HEK293 (cell line): ENCODE measurements at regions not wholly inside any gene's neighbourhood (a gene's known extent, or its start where the extent isn't known, plus 50 kb on each side); places are given as distances from the start of the nearest gene placed in this dataset.

Source experiments
- CTCF ChIA-PET: fragments of 350-600 bp; formaldehyde crosslinking; extraction: SDS; loops from one replicate; lab custom pipeline; 2021; ENCODE audit warnings: antibody characterized with exemption; lab: Yijun Ruan, JAX
- POLR2A ChIA-PET: fragments of 300-600 bp; formaldehyde crosslinking; extraction: SDS; loops from one replicate; lab custom pipeline; 2020; ENCODE audit warnings: antibody characterized with exemption, inconsistent platforms; lab: Yijun Ruan, JAX
- H3K27ac ChIP-seq: fragments of 200-500 bp; sonication (Bioruptor generic); 2 replicates; pipeline ENCODE4 v1.5.1; 2014; ENCODE audit warnings: low read depth, low read length, control low read depth, inconsistent platforms; ENCODE audit errors: extremely low read depth
- H3K36me3 ChIP-seq, 2 experiments: fragments of 200-500 bp in 1 of 2; sonication (Bioruptor generic) in 1 of 2; 1 replicate in 1 of 2; 2 replicates in 1 of 2; pipeline ENCODE4 v1.5.1; 2014 to 2017; ENCODE audit warnings: inconsistent platforms in 2 of 2, low read length in 2 of 2; ENCODE audit not compliant: control insufficient read depth in 2 of 2, insufficient read depth in 1 of 2
- H3K4me1 ChIP-seq: fragments of 200-500 bp; sonication (Bioruptor generic); 2 replicates; pipeline ENCODE4 v1.5.1; 2014; ENCODE audit warnings: mild to moderate bottlenecking, low read length, inconsistent platforms; ENCODE audit not compliant: control insufficient read depth, insufficient read depth
- H3K4me3 ChIP-seq: 2 replicates; pipeline ENCODE4 v1.5.1; 2011; ENCODE audit warnings: low read depth, mild to moderate bottlenecking, control low read depth, low read length, moderate library complexity
- H3K9me3 ChIP-seq: fragments of 200-500 bp; sonication (Bioruptor generic); 2 replicates; pipeline ENCODE4 v1.5.1; 2014; ENCODE audit warnings: low read depth, low read length, inconsistent platforms; ENCODE audit not compliant: control insufficient read depth, insufficient read depth
- EGR2 ChIP-seq: fragments of 450-650 bp; formaldehyde crosslinking; IDR thresholded peaks from 2 replicates; pipeline ENCODE4 v1.5.1; 2016; ENCODE audit warnings: low read depth, missing biosample characterization, missing genetic modification characterization
- GLIS2 ChIP-seq: fragments of 450-650 bp; formaldehyde crosslinking; IDR thresholded peaks from 2 replicates; pipeline ENCODE4 v1.5.1; 2016; ENCODE audit warnings: missing biosample characterization, missing genetic modification characterization
- KLF8 ChIP-seq: fragments of 450-650 bp; formaldehyde crosslinking; IDR thresholded peaks from 2 replicates; pipeline ENCODE4 v1.5.1; 2016; ENCODE audit warnings: missing biosample characterization, missing genetic modification characterization
- MYNN ChIP-seq: fragments of 450-650 bp; formaldehyde crosslinking; IDR thresholded peaks from 2 replicates; pipeline ENCODE4 v1.5.1; 2016; ENCODE audit warnings: missing biosample characterization, missing genetic modification characterization, borderline replicate concordance
- RBAK ChIP-seq: fragments of 450-650 bp; formaldehyde crosslinking; IDR thresholded peaks from 2 replicates; pipeline ENCODE4 v1.5.1; 2016; ENCODE audit warnings: missing biosample characterization, missing genetic modification characterization
- TCF7L2 ChIP-seq: IDR thresholded peaks from 2 replicates; pipeline ENCODE4 v1.6.1; 2011; ENCODE audit warnings: low read depth, mild to moderate bottlenecking, inconsistent platforms, low read length, moderate library complexity, borderline replicate concordance
- YY2 ChIP-seq: fragments of 450-650 bp; formaldehyde crosslinking; IDR thresholded peaks from 2 replicates; pipeline ENCODE4 v1.5.1; 2016; ENCODE audit warnings: missing biosample characterization, missing genetic modification characterization
- ZBTB48 ChIP-seq: fragments of 450-650 bp; formaldehyde crosslinking; IDR thresholded peaks from 2 replicates; pipeline ENCODE4 v1.5.1; 2016; ENCODE audit warnings: missing biosample characterization, missing genetic modification characterization
- ZFP3 ChIP-seq: fragments of 450-650 bp; formaldehyde crosslinking; IDR thresholded peaks from 2 replicates; pipeline ENCODE4 v1.5.1; 2016; ENCODE audit warnings: low read depth, missing biosample characterization, missing genetic modification characterization
- ZNF19 ChIP-seq: fragments of 450-650 bp; formaldehyde crosslinking; IDR thresholded peaks from 2 replicates; pipeline ENCODE4; 2016; ENCODE audit warnings: missing biosample characterization, missing genetic modification characterization, low read depth
- ZNF37A ChIP-seq: fragments of 450-650 bp; IDR thresholded peaks from 2 replicates; pipeline ENCODE4 v1.5.1; 2018; ENCODE audit warnings: missing biosample characterization, missing genetic modification characterization
- ZNF48 ChIP-seq: fragments of 450-650 bp; formaldehyde crosslinking; IDR thresholded peaks from 2 replicates; pipeline ENCODE4 v1.5.1; 2016; ENCODE audit warnings: missing biosample characterization, missing genetic modification characterization
- ZNF501 ChIP-seq: fragments of 450-650 bp; formaldehyde crosslinking; IDR thresholded peaks from 2 replicates; pipeline ENCODE4 v1.5.1; 2016; ENCODE audit warnings: missing biosample characterization, missing genetic modification characterization
- ZNF518A ChIP-seq: fragments of 450-650 bp; formaldehyde crosslinking; conservative IDR thresholded peaks from 2 replicates; pipeline ENCODE4 v1.5.1; 2016; ENCODE audit warnings: low read depth, missing biosample characterization, missing genetic modification characterization
- ZNF529 ChIP-seq: fragments of 450-650 bp; formaldehyde crosslinking; IDR thresholded peaks from 2 replicates; pipeline ENCODE4 v1.5.1; 2017; ENCODE audit warnings: missing genetic modification characterization, missing biosample characterization; ENCODE audit not compliant: insufficient replicate concordance
- ZNF610 ChIP-seq: fragments of 450-650 bp; formaldehyde crosslinking; IDR thresholded peaks from 2 replicates; pipeline ENCODE4 v1.5.1; 2016; ENCODE audit warnings: missing biosample characterization, missing genetic modification characterization, borderline replicate concordance
- ZNF692 ChIP-seq: fragments of 450-650 bp; formaldehyde crosslinking; IDR thresholded peaks from 2 replicates; pipeline ENCODE4 v1.5.1; 2016; ENCODE audit warnings: missing biosample characterization, missing genetic modification characterization
- ZNF704 ChIP-seq: fragments of 450-650 bp; formaldehyde crosslinking; IDR thresholded peaks from 2 replicates; pipeline ENCODE4 v1.5.1; 2016; ENCODE audit warnings: missing biosample characterization, missing genetic modification characterization
- ZNF747 ChIP-seq: fragments of 450-650 bp; formaldehyde crosslinking; IDR thresholded peaks from 2 replicates; pipeline ENCODE4 v1.5.1; 2016; ENCODE audit warnings: missing biosample characterization, missing genetic modification characterization
- ZNF785 ChIP-seq: fragments of 450-650 bp; formaldehyde crosslinking; IDR thresholded peaks from 2 replicates; pipeline ENCODE4 v1.5.1; 2016; ENCODE audit warnings: missing biosample characterization, missing genetic modification characterization
- ZNF792 ChIP-seq: fragments of 450-650 bp; formaldehyde crosslinking; IDR thresholded peaks from 2 replicates; pipeline ENCODE4 v1.5.1; 2016; ENCODE audit warnings: missing biosample characterization, missing genetic modification characterization
- ZNF830 ChIP-seq: fragments of 450-650 bp; IDR thresholded peaks from 2 replicates; pipeline ENCODE4 v1.5.0; 2018; ENCODE audit warnings: missing biosample characterization, missing genetic modification characterization, low read depth, mild to moderate bottlenecking, moderate library complexity

GRCh38 chr11:27931770-27932169 is 176.2 kb downstream of the KIF18A start (continued):
- TF ChIP-seq ZNF785 (tag by site-specific recombination) (no peak), ZNF48 (tag by site-specific recombination) (no peak), ZNF747 (tag by site-specific recombination) (no peak), ZFP3 (tag by site-specific recombination) (no peak)

GRCh38 chr11:27930946-27931345 is 177.0 kb downstream of the KIF18A start:
- ChIA-PET CTCF (interaction anchor here (1.0 kb wide), 1 partner anchor 91 kb away, joined by 3 read pairs; no protein-coding TSS in a partner anchor), POLR2A (no interaction called here)
- TF ChIP-seq ZBTB48 (tag by site-specific recombination) (no peak), RBAK (tag by site-specific recombination) (no peak), ZNF19 (tag by site-specific recombination) (no peak), ZNF37A (no peak)
- Histone ChIP-seq H3K36me3 (no peaks in the 10 kb centered on the region), H3K4me1 (no peaks in the 10 kb centered on the region), H3K9me3 (no peaks in the 10 kb centered on the region), H3K27ac (no peak overlapping the region), H3K4me3 (no peak overlapping the region)

GRCh38 chr11:27928809-27929208 is 179.1 kb downstream of the KIF18A start:
- no peaks in the 10 kb centered on the region for H3K4me1 ChIP-seq
- TF ChIP-seq ZNF610 (tag by site-specific recombination) (no peak), ZNF792 (tag by site-specific recombination) (no peak), ZNF518A (no peak), KLF8 (tag by site-specific recombination) (no peak), ZNF830 (tag by site-specific recombination) (no peak)
- TF ChIP-seq, all 188 proteins: peak for 0
- H3K36me3 ChIP-seq = no peaks in the 10 kb centered on the region
- H3K4me3 ChIP-seq = no peak overlapping the region
- H3K9me3 ChIP-seq = no peaks in the 10 kb centered on the region
- ChIA-PET POLR2A (no interaction called here), CTCF (interaction anchor here (0.5 kb wide), 1 partner anchor 18 kb away, joined by 3 read pairs; no protein-coding TSS in a partner anchor)
- H3K27ac ChIP-seq = no peak overlapping the region

- CTCF ChIA-PET = no interaction called here
- POLR2A ChIA-PET = no interaction called here
- Histone ChIP-seq H3K27ac (no peak overlapping the region), H3K9me3 (no peaks in the 10 kb centered on the region), H3K4me1 (no peaks in the 10 kb centered on the region), H3K4me3 (no peak overlapping the region), H3K36me3 (no peaks in the 10 kb centered on the region)
- TF ChIP-seq YY2 (tag by site-specific recombination) (no peak), ZNF704 (tag by site-specific recombination) (no peak), GLIS2 (tag by site-specific recombination) (no peak), TCF7L2 (no peak), MYNN (tag by site-specific recombination) (no peak), ZNF529 (no peak), EGR2 (tag by site-specific recombination) (no peak), ZNF501 (tag by site-specific recombination) (no peak), ZNF692 (tag by site-specific recombination) (no peak)
Measured at GRCh38 chr11:27926981-27927481, 180.9 kb downstream of the KIF18A start.
